22Rv1 (cell line): ENCODE measurements at regions not wholly inside any gene's neighbourhood (a gene's known extent, or its start where the extent isn't known, plus 50 kb on each side); places are given as distances from the start of the nearest gene placed in this dataset.
"Not testable (repeated sequence)": the region's sequence is repeated elsewhere in the genome, so short reads cannot be mapped to it uniquely, and the experiment has no call there.

ENCODE experiments used
- H3K27ac ChIP-seq: fragments of 450-650 bp; 2 replicates; pipeline ENCODE4 v1.5.1; 2017
- CTCF ChIP-seq: fragments of 450-650 bp; IDR thresholded peaks from 2 replicates; pipeline ENCODE4 v1.5.1; 2017; ENCODE audit warnings: mild to moderate bottlenecking
- ZFX ChIP-seq: fragments of 450-650 bp; IDR thresholded peaks from 2 replicates; pipeline ENCODE4 v1.6.1; 2017; ENCODE audit warnings: antibody characterized with exemption, borderline replicate concordance

DNA sequence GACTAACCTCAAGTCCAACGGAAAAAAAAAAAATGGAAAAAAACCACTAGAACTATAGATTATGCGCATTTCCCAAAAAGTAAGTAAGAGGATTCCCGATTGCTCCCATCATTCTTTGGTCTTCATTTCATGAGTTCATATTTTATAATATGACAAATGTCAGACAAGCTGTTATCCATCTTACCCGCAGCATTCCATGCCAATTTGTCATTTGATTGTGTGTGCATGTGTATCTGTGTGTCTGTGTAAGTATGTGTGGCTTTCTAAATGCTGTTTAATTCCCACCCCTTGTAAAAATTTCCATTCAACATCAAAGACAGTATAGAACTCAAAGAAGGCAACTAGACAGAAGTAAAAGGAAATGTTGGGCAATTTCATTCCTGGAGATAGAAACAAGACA, 434.1 kb downstream of the CDH11 start:
- H3K27ac ChIP-seq: no peak overlapping the region
- TF ChIP-seq CTCF (no peak), ZFX (no peak)

GRCh38 chr16:64687123-64687522, 434.7 kb downstream of the CDH11 start:
- no peak for TF ChIP-seq ZFX
- TF ChIP-seq CTCF: no peak
- no peak overlapping the region for H3K27ac ChIP-seq

GRCh38 chr16:64679976-64680690, 441.7 kb downstream of the CDH11 start:
- H3K27ac ChIP-seq: no peak overlapping the region
- TF ChIP-seq CTCF: no peak
- TF ChIP-seq ZFX: no peak

DNA sequence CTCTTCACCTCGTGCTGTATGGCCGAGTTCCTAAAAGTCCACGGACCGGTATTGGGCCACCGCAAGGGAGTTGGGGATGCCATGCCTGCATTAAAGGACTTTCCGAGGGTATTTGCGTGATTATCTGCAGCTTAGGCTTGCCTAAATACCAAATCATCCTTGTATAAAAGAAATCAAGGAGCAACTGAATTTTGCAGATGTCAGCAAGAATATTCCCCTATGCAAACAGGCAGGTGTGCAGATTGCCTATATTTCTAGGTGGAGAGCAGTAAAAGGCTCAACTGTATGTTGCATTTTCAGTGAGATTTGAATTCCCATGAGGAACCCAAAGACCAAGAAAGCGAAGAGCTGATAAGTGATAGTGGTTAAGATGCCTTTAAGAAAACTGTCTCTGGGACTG, 452.3 kb downstream of the CDH11 start:
- no peak overlapping the region for H3K27ac ChIP-seq
- TF ChIP-seq ZFX: no peak

GRCh38 chr16:64667334-64667877, 454.5 kb downstream of the CDH11 start:
- no peak for TF ChIP-seq CTCF
- TF ChIP-seq ZFX: no peak
- no peak overlapping the region for H3K27ac ChIP-seq

- not testable (repeated sequence) for H3K27ac ChIP-seq
These were observed 459.6 kb downstream of the CDH11 start for GRCh38 chr16:64662312-64662711.

GRCh38 chr16:64659866-64660265, 462.0 kb downstream of the CDH11 start:
- TF ChIP-seq ZFX: no peak
- TF ChIP-seq CTCF: no peak
- H3K27ac ChIP-seq: no peak overlapping the region

GRCh38 chr16:64657316-64658011, 464.4 kb downstream of the CDH11 start:
- no peak overlapping the region for H3K27ac ChIP-seq
- TF ChIP-seq CTCF: no peak
- no peak for TF ChIP-seq ZFX
